MCF 10A (cell line): ENCODE measurements at regions not wholly inside any gene's neighbourhood (a gene's known extent, or its start where the extent isn't known, plus 50 kb on each side); places are given as distances from the start of the nearest gene placed in this dataset.

Source experiments
- BruUV-seq: library from RNA; stranded (reverse); fragments of 400-500 nt; replicated peaks from 2 replicates; lab custom pipeline; 2021; lab: Mats Ljungman, UMichigan
- CTCF ChIA-PET: fragments of 300-600 bp; sonication (Branson Sonifier 250); formaldehyde crosslinking; extraction: SDS; loops from one replicate; lab custom pipeline; 2021; ENCODE audit warnings: antibody characterized with exemption, inconsistent platforms; lab: Yijun Ruan, JAX
- POLR2A ChIA-PET: fragments of 300-600, 350-650 bp; sonication (Branson Sonifier 250); formaldehyde crosslinking; extraction: SDS; loops from one replicate; lab custom pipeline; 2020; ENCODE audit warnings: antibody characterized with exemption, inconsistent platforms; lab: Yijun Ruan, JAX
- DNase-seq: peaks from one replicate; pipeline ENCODE4 v3.0.0-alpha.2; 2018; ENCODE audit not compliant: unreplicated experiment
- H3K27ac Mint-ChIP-seq: one replicate; pipeline ENCODE4 v1.8.0; 2022; ENCODE audit warnings: mild to moderate bottlenecking, low read depth, mixed read lengths; ENCODE audit not compliant: unreplicated experiment
- H3K27me3 Mint-ChIP-seq: one replicate; pipeline ENCODE4 v1.8.0; 2022; ENCODE audit warnings: mixed read lengths; ENCODE audit not compliant: insufficient read depth, unreplicated experiment
- H3K36me3 Mint-ChIP-seq: one replicate; pipeline ENCODE4 v1.8.0; 2022; ENCODE audit warnings: mild to moderate bottlenecking, moderate library complexity, mixed read lengths; ENCODE audit not compliant: insufficient read depth, unreplicated experiment
- H3K4me1 Mint-ChIP-seq: one replicate; pipeline ENCODE4 v1.8.0; 2022; ENCODE audit warnings: mixed read lengths; ENCODE audit not compliant: insufficient read depth, unreplicated experiment
- H3K4me3 Mint-ChIP-seq: one replicate; pipeline ENCODE4 v1.8.0; 2022; ENCODE audit warnings: mild to moderate bottlenecking, moderate library complexity, mixed read lengths; ENCODE audit not compliant: unreplicated experiment
- H3K9me3 Mint-ChIP-seq: one replicate; pipeline ENCODE4 v1.8.0; 2022; ENCODE audit warnings: mixed read lengths; ENCODE audit not compliant: unreplicated experiment
- intact Hi-C: fragments of 100-400 bp; cut with micrococcal nuclease; formaldehyde crosslinking; loops from 2 replicates; pipeline ENCODE4 v1.14.1; 2022
- TF ChIP-seq, protein P1 (sequence below): fragments of 200-600 bp; IDR thresholded peaks from one replicate; pipeline ENCODE4 v1.8.0; 2022; ENCODE audit warnings: antibody characterized with exemption, mild to moderate bottlenecking; ENCODE audit not compliant: unreplicated experiment

- TF ChIP-seq, protein P1, sequence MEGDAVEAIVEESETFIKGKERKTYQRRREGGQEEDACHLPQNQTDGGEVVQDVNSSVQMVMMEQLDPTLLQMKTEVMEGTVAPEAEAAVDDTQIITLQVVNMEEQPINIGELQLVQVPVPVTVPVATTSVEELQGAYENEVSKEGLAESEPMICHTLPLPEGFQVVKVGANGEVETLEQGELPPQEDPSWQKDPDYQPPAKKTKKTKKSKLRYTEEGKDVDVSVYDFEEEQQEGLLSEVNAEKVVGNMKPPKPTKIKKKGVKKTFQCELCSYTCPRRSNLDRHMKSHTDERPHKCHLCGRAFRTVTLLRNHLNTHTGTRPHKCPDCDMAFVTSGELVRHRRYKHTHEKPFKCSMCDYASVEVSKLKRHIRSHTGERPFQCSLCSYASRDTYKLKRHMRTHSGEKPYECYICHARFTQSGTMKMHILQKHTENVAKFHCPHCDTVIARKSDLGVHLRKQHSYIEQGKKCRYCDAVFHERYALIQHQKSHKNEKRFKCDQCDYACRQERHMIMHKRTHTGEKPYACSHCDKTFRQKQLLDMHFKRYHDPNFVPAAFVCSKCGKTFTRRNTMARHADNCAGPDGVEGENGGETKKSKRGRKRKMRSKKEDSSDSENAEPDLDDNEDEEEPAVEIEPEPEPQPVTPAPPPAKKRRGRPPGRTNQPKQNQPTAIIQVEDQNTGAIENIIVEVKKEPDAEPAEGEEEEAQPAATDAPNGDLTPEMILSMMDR: no peak
- H3K27ac Mint-ChIP-seq: no peak overlapping the region
- no peaks in the 10 kb centered on the region for H3K27me3 Mint-ChIP-seq
- peaks cover 6% of the 10 kb centered on the region for H3K4me1 Mint-ChIP-seq
- CTCF ChIA-PET: no interaction called here
- H3K36me3 Mint-ChIP-seq: no peaks in the 10 kb centered on the region
- no peaks in the 10 kb centered on the region for H3K9me3 Mint-ChIP-seq
- no TSS peak for BruUV-seq
- H3K4me3 Mint-ChIP-seq: no peak overlapping the region
- POLR2A ChIA-PET: no interaction called here
- peak; percentile 64 for DNase-seq
- intact Hi-C loops: no loop called here
These were observed 717.7 kb upstream of the ATXN8OS start for GRCh38 chr13:69389899-69390298.

DNA sequence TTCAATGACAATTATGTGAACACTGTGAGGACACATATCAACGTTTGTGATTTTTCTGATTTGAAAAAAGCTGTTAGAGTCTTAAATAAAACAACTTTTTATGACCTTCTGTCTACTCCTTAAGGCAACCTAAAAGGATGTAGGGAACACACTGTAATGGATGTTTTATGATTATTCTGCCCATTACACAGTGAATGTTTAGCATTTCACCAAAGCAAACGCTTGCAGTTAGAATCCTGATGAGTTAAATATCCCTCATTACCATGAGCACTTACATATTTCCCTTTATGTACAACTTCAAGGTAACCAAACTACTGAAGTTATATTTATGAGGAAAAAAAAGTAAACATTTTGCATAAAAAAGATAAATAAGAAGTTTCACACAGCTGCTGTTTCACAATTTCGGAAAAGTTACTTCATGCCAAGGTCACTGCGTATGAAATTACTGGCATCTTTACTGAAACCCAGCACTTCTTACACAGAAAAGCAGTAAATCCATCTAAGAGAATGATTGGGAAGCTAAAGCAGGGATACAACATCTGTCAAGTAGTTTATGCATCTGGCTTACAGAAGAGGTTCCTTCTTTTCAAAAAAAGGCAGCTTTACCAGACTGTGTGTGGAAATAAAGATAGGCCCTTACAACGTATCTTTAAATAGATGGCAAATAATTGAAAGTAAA is 733.7 kb upstream of the ATXN8OS start:
- H3K9me3 Mint-ChIP-seq: peaks cover 9% of the 10 kb centered on the region
- ChIA-PET CTCF (no interaction called here), POLR2A (interaction anchor here (0.6 kb wide), 1 partner anchor 443 kb away, joined by 3 read pairs; no protein-coding TSS in a partner anchor)
- H3K36me3 Mint-ChIP-seq: no peaks in the 10 kb centered on the region
- H3K4me3 Mint-ChIP-seq: no peak overlapping the region
- no TSS peak for BruUV-seq
- no peak for DNase-seq
- TF ChIP-seq, protein P1: no peak
- intact Hi-C loops: no loop called here
- no peaks in the 10 kb centered on the region for H3K27me3 Mint-ChIP-seq
- no peak overlapping the region for H3K27ac Mint-ChIP-seq
- no peaks in the 10 kb centered on the region for H3K4me1 Mint-ChIP-seq

- no TSS peak for BruUV-seq
- intact Hi-C loops: no loop called here
- DNase-seq: no peak
These were observed 744.3 kb upstream of the ATXN8OS start for GRCh38 chr13:69363360-69363759.

DNA sequence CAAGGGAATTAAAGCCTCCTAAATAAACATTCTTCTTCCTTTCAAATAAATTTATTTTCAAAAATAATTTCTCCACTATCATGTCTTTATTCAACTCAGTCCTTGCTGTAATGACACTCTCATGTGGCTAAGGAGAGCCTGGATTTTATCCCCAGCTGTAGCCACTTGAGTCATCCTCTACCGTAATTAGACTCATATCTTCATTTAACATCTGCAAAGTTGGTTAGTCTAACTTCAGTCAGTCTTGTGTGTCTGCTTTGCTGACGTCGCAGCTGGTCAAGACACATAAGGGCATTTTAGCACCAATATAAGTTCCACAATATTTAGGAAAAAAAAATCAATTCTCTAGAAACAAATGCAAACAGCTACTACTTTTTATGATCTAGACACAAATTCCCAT is 776.4 kb upstream of the ATXN8OS start:
- DNase-seq: no peak
- Mint-ChIP-seq H3K27me3 (no peaks in the 10 kb centered on the region), H3K36me3 (peaks cover 6% of the 10 kb centered on the region), H3K27ac (no peak overlapping the region), H3K9me3 (no peaks in the 10 kb centered on the region), H3K4me3 (no peak overlapping the region), H3K4me1 (no peaks in the 10 kb centered on the region)
- intact Hi-C loops: no loop called here
- ChIA-PET CTCF (no interaction called here), POLR2A (no interaction called here)
- no TSS peak for BruUV-seq
- TF ChIP-seq, protein P1: no peak

More at GRCh38 chr13:69363360-69363759, 744.3 kb upstream of the ATXN8OS start:
- Mint-ChIP-seq H3K36me3 (no peaks in the 10 kb centered on the region), H3K4me3 (no peak overlapping the region), H3K27me3 (no peaks in the 10 kb centered on the region), H3K9me3 (peaks cover 2% of the 10 kb centered on the region), H3K4me1 (no peaks in the 10 kb centered on the region), H3K27ac (no peak overlapping the region)
- ChIA-PET CTCF (interaction anchor here (0.5 to 0.6 kb wide), 2 partner anchors 153 to 1060 kb away, joined by 3 read pairs; no protein-coding TSS in a partner anchor), POLR2A (no interaction called here)
- TF ChIP-seq, protein P1: no peak
